Activated CD8-positive, alpha-beta memory T cell treated with anti-CD3 and anti-CD28 coated beads for 4 hours (primary cell): ENCODE measurements at regions not wholly inside any gene's neighbourhood (a gene's known extent, or its start where the extent isn't known, plus 50 kb on each side); places are given as distances from the start of the nearest gene placed in this dataset.

Source experiments
- DNase-seq, 2 donors: peaks; one replicate each; pipeline ENCODE4 v3.0.0-alpha.2; 2020; ENCODE audit warnings: low read depth in 2 of 2

GRCh38 chr3:109902549-109902948 lies 565.2 kb upstream of the DPPA4 start:
- no peak for DNase-seq

- no peak for DNase-seq
Measured at GRCh38 chr3:109903100-109903499, 565.8 kb upstream of the DPPA4 start.

GRCh38 chr3:109910772-109911171 lies 573.4 kb upstream of the DPPA4 start:
- no peak for DNase-seq

- DNase-seq, result no peak
Measured at GRCh38 chr3:109918740-109919139, 581.4 kb upstream of the DPPA4 start.

- no peak for DNase-seq
Measured at GRCh38 chr3:109920749-109921148, 583.4 kb upstream of the DPPA4 start.

GRCh38 chr3:109921509-109921908 lies 584.2 kb upstream of the DPPA4 start:
- DNase-seq, result no peak

- DNase-seq, result no peak
Measured at GRCh38 chr3:109922856-109923255, 585.5 kb upstream of the DPPA4 start.

GRCh38 chr3:109923431-109923830 lies 586.1 kb upstream of the DPPA4 start:
- no peak for DNase-seq

- DNase-seq, result no peak
Measured at GRCh38 chr3:109924196-109924595, 586.9 kb upstream of the DPPA4 start.

GRCh38 chr3:109926376-109926775 lies 589.0 kb upstream of the DPPA4 start:
- no peak for DNase-seq

GRCh38 chr3:109927161-109927560 lies 589.8 kb upstream of the DPPA4 start:
- DNase-seq, result no peak

- DNase-seq, result no peak
Measured at GRCh38 chr3:109927726-109928125, 590.4 kb upstream of the DPPA4 start.

GRCh38 chr3:109930582-109930981 lies 593.2 kb upstream of the DPPA4 start:
- DNase-seq, result no peak

- DNase-seq, result no peak
Measured at GRCh38 chr3:109933576-109933975, 596.2 kb upstream of the DPPA4 start.

- no peak for DNase-seq
Measured at GRCh38 chr3:109939817-109940216, 602.5 kb upstream of the DPPA4 start.

GRCh38 chr3:109943181-109943580 lies 605.8 kb upstream of the DPPA4 start:
- DNase-seq, result no peak

GRCh38 chr3:109944836-109945235 lies 607.5 kb upstream of the DPPA4 start:
- DNase-seq, result no peak

- no peak for DNase-seq
Measured at GRCh38 chr3:109952924-109953323, 615.6 kb upstream of the DPPA4 start.

GRCh38 chr3:109963831-109964230 lies 626.5 kb upstream of the DPPA4 start:
- no peak for DNase-seq

- no peak for DNase-seq
Measured at GRCh38 chr3:109973733-109974132, 636.4 kb upstream of the DPPA4 start.

GRCh38 chr3:109977897-109978296 lies 640.6 kb upstream of the DPPA4 start:
- DNase-seq, result no peak

GRCh38 chr3:109982201-109982600 lies 644.9 kb upstream of the DPPA4 start:
- no peak for DNase-seq

- no peak for DNase-seq
Measured at GRCh38 chr3:109984976-109985375, 647.6 kb upstream of the DPPA4 start.

GRCh38 chr3:109985943-109986555 lies 648.7 kb upstream of the DPPA4 start:
- no peak for DNase-seq
